HL-60 (cell line): ENCODE measurements at regions not wholly inside any gene's neighbourhood (a gene's known extent, or its start where the extent isn't known, plus 50 kb on each side); places are given as distances from the start of the nearest gene placed in this dataset.
"Not testable (repeated sequence)": the region's sequence is repeated elsewhere in the genome, so short reads cannot be mapped to it uniquely, and the experiment has no call there.

Source experiments
- DNase-seq, 2 experiments: peaks; one replicate each; pipeline ENCODE4 v3.0.0-alpha.2; 2010 to 2020; ENCODE audit warnings: low read depth in 1 of 2, low spot score in 1 of 2
- H3K27ac ChIP-seq: fragments of 250-450 bp; sonication (Bioruptor Pico); replicated peaks from 2 replicates; pipeline ENCODE4 v1.5.1; 2020; ENCODE audit warnings: mild to moderate bottlenecking, moderate library complexity
- H3K27me3 ChIP-seq: fragments of 250-450 bp; sonication (Bioruptor Pico); 2 replicates; pipeline ENCODE4 v1.5.1; 2021; ENCODE audit warnings: mild to moderate bottlenecking, moderate library complexity; ENCODE audit not compliant: insufficient read depth, poor library complexity, severe bottlenecking
- H3K4me3 ChIP-seq: replicated peaks from 2 replicates; pipeline ENCODE4 v1.5.1; 2011; ENCODE audit warnings: mild to moderate bottlenecking, control low read depth, low read length; ENCODE audit not compliant: insufficient read depth
- CTCF ChIP-seq: IDR thresholded peaks from one replicate; pipeline ENCODE4 v1.5.1; 2011; ENCODE audit warnings: low read length, control low read depth, inconsistent platforms; ENCODE audit not compliant: insufficient read depth
- GABPA ChIP-seq: IDR thresholded peaks from 2 replicates; pipeline ENCODE4 v1.6.1; 2012; ENCODE audit warnings: low read depth
- POLR2AphosphoS5 ChIP-seq: IDR thresholded peaks from 2 replicates; pipeline ENCODE4 v1.6.1; 2012; ENCODE audit warnings: low read depth
- REST ChIP-seq: IDR thresholded peaks from 2 replicates; pipeline ENCODE4 v1.6.1; 2012; ENCODE audit warnings: low read depth; ENCODE audit not compliant: insufficient replicate concordance
- SPI1 ChIP-seq: IDR thresholded peaks from 2 replicates; pipeline ENCODE4 v1.6.1; 2012; ENCODE audit warnings: low read depth, mild to moderate bottlenecking, borderline replicate concordance

GRCh38 chr1:148379697-148380096 is 103.4 kb downstream of the PPIAL4G start:
- H3K4me3 ChIP-seq, result no peak overlapping the region
- H3K27me3 ChIP-seq, result no peaks in the 10 kb centered on the region
- no peak for DNase-seq
- H3K27ac ChIP-seq, result no peak overlapping the region
- TF ChIP-seq GABPA (no peak), REST (no peak), SPI1 (no peak), POLR2AphosphoS5 (no peak), CTCF (no peak)

GRCh38 chr1:148379170-148379500 is 104.0 kb downstream of the PPIAL4G start:
- Histone ChIP-seq H3K4me3 (no peak overlapping the region), H3K27me3 (no peaks in the 10 kb centered on the region), H3K27ac (no peak overlapping the region)
- no peak for DNase-seq
- TF ChIP-seq CTCF, result no peak
- TF ChIP-seq SPI1, result no peak
- no peak for TF ChIP-seq REST
- no peak for TF ChIP-seq POLR2AphosphoS5
- no peak for TF ChIP-seq GABPA

GRCh38 chr1:148377992-148378391 is 105.1 kb downstream of the PPIAL4G start:
- H3K27me3 ChIP-seq, H3K4me3 ChIP-seq, H3K27ac ChIP-seq, DNase-seq: not testable (repeated sequence)

- not testable (repeated sequence) for H3K27me3 ChIP-seq, H3K27ac ChIP-seq, DNase-seq, H3K4me3 ChIP-seq
Measured at GRCh38 chr1:148377045-148377444, 106.1 kb downstream of the PPIAL4G start.

GRCh38 chr1:148374101-148374500 is 109.0 kb downstream of the PPIAL4G start:
- H3K27ac ChIP-seq, result no peak overlapping the region
- TF ChIP-seq CTCF (no peak), REST (no peak), POLR2AphosphoS5 (no peak), GABPA (no peak), SPI1 (no peak)
- no peak overlapping the region for H3K4me3 ChIP-seq
- no peaks in the 10 kb centered on the region for H3K27me3 ChIP-seq
- DNase-seq, result no peak
